Brain microvascular endothelial cell (primary cell): ENCODE measurements at regions not wholly inside any gene's neighbourhood (a gene's known extent, or its start where the extent isn't known, plus 50 kb on each side); places are given as distances from the start of the nearest gene placed in this dataset.
A peak's percentile ranks its signal among the peaks of the same experiment; 100 is the strongest.

ENCODE experiments used
- DNase-seq: peaks from one replicate; pipeline ENCODE4 v3.0.0-alpha.2; 2020
- H3K27ac ChIP-seq: fragments of 250-450 bp; sonication (Bioruptor Pico); 2 replicates; pipeline ENCODE4 v1.5.1; 2020; ENCODE audit warnings: mild to moderate bottlenecking, moderate library complexity
- H3K27me3 ChIP-seq: fragments of 250-450 bp; sonication (Bioruptor Pico); replicated peaks from 2 replicates; pipeline ENCODE4 v1.5.1; 2020; ENCODE audit warnings: mild to moderate bottlenecking
- H3K36me3 ChIP-seq: fragments of 250-450 bp; sonication (Bioruptor Pico); replicated peaks from 2 replicates; pipeline ENCODE4 v1.5.1; 2020; ENCODE audit warnings: mild to moderate bottlenecking
- H3K4me3 ChIP-seq: 2 replicates; pipeline ENCODE4 v1.5.1; 2011; ENCODE audit warnings: low read depth, mild to moderate bottlenecking, control low read depth, low read length, moderate library complexity
- in situ Hi-C: cut with HindIII; loops from 2 replicates; pipeline ENCODE4 v1.10.0; 2017; ENCODE audit warnings: low sequenced_read_pairs, low pct_ligation_motif_present
- TF ChIP-seq, protein P1 (sequence below): IDR thresholded peaks from 2 replicates; pipeline ENCODE4 v1.5.1; 2011; ENCODE audit warnings: low read depth, mild to moderate bottlenecking, moderate library complexity, low read length, control low read depth, inconsistent platforms; ENCODE audit errors: missing control alignments

DNA sequence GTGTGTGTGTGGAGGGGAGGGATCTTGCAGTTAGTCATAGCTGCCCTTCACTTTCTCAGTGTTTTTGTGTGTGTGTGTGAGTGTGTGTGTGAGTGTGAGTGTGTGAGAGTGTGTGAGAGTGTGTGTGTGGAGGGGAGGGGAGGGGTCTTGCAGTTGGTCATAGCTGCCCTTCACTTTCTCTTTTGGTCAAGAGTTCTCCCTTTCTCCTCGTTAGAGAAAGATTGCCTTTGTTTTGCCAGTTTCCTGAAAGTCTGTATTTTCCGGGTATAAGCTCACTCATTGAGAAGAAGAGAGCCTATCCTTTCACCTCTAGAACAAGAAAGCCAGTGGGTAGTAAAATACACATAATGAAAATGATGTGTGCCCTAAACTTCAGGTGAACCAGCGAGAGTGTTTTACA, 75.2 kb upstream of the ENPP6 start:
- in situ Hi-C loops = no loop called here
- no peaks in the 10 kb centered on the region for H3K27me3 ChIP-seq
- no peak for DNase-seq
- no peak overlapping the region for H3K27ac ChIP-seq
- H3K4me3 ChIP-seq = no peak overlapping the region
- TF ChIP-seq, protein P1, sequence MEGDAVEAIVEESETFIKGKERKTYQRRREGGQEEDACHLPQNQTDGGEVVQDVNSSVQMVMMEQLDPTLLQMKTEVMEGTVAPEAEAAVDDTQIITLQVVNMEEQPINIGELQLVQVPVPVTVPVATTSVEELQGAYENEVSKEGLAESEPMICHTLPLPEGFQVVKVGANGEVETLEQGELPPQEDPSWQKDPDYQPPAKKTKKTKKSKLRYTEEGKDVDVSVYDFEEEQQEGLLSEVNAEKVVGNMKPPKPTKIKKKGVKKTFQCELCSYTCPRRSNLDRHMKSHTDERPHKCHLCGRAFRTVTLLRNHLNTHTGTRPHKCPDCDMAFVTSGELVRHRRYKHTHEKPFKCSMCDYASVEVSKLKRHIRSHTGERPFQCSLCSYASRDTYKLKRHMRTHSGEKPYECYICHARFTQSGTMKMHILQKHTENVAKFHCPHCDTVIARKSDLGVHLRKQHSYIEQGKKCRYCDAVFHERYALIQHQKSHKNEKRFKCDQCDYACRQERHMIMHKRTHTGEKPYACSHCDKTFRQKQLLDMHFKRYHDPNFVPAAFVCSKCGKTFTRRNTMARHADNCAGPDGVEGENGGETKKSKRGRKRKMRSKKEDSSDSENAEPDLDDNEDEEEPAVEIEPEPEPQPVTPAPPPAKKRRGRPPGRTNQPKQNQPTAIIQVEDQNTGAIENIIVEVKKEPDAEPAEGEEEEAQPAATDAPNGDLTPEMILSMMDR = no peak
- H3K36me3 ChIP-seq = no peaks in the 10 kb centered on the region

DNA sequence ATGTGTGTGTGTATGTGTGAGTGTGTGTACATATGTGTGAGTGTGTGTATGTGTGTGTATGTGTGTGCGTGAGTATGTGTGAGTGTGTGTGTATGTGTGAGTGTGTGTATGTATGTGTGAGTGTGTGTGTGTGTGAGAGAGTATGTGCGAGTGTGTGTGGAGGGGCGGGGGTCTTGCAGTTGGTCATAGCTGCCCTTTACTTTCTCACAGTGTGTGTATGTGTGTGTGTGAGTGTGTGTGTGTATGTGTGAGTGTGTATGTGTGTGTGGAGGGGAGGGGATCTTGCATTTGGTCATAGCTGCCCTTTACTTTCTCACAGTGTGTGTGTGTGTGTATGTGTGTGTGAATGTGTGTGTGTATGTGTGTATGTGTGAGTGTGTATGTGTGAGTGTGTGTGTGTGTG, 74.8 kb upstream of the ENPP6 start:
- Histone ChIP-seq H3K27ac (no peak overlapping the region), H3K36me3 (no peaks in the 10 kb centered on the region), H3K27me3 (no peaks in the 10 kb centered on the region), H3K4me3 (no peak overlapping the region)
- TF ChIP-seq, protein P1 = no peak
- no peak for DNase-seq
- in situ Hi-C loops = no loop called here

DNA sequence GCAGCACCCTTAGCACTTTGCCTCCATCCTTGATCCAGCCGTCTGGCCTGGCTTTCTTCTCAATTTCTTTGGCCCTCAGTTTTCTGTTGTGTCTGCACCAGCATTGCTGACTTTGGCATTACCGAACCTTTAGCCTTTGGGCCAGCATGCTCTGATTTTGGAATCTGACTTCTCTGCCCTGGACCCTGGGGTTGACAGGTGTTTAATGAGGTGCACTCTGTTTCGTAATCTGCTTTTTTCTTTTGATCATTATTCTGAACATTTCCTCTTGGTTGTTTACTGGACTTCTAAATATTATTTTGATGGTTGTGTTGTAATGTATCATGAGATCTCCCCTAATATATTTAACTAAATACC, 71.5 kb upstream of the ENPP6 start:
- Histone ChIP-seq H3K4me3 (no peak overlapping the region), H3K36me3 (no peaks in the 10 kb centered on the region), H3K27ac (no peak overlapping the region), H3K27me3 (no peaks in the 10 kb centered on the region)
- DNase-seq = no peak
- in situ Hi-C loops = no loop called here
- TF ChIP-seq, protein P1 = no peak

DNA sequence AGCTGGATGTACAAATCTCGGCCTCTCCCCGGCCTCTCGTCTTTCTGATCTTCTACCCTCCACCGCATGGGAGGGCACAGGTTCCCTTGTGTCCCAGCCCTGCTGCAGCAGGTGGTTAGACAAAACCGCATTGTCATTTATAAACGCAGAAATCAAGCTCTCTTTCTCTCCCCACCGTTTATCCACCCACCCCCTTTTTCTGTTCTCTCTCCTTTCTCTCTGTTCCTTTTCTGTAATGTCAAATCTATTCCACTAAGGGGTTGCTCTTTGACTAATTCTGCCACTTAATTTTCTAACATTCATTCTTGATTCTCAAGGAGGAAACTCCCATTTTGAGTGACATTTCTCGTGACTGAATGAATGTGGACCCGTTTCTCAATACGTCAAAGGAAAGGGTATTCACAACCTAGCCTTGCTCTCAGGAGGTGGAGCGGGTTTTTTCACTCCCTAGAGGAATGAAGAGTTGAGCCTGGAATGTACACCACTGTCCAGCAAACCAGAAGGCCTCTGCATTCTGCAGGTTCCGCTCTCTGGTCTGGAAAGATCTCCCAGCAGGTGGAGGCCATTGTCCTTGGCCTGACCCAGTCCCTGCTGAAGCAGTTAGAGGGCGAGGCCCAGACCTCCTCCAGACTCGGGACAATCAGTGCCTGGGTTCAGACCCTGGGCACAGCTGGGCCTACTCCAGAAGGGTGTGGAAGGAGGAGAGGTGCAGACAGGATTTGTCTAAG, 70.9 kb upstream of the ENPP6 start:
- H3K36me3 ChIP-seq = no peaks in the 10 kb centered on the region
- H3K27me3 ChIP-seq = no peaks in the 10 kb centered on the region
- in situ Hi-C loops = no loop called here
- DNase-seq = no peak
- no peak overlapping the region for H3K4me3 ChIP-seq
- TF ChIP-seq, protein P1 = no peak
- H3K27ac ChIP-seq = no peak overlapping the region

- no peaks in the 10 kb centered on the region for H3K27me3 ChIP-seq
- H3K27ac ChIP-seq = no peak overlapping the region
- TF ChIP-seq, protein P1 = peak; percentile 43
- H3K36me3 ChIP-seq = no peaks in the 10 kb centered on the region
- H3K4me3 ChIP-seq = no peak overlapping the region
- DNase-seq = peak; percentile 47
- in situ Hi-C loops = no loop called here
Observed at GRCh38 chr4:184287697-184288255, 70.1 kb upstream of the ENPP6 start.

DNA sequence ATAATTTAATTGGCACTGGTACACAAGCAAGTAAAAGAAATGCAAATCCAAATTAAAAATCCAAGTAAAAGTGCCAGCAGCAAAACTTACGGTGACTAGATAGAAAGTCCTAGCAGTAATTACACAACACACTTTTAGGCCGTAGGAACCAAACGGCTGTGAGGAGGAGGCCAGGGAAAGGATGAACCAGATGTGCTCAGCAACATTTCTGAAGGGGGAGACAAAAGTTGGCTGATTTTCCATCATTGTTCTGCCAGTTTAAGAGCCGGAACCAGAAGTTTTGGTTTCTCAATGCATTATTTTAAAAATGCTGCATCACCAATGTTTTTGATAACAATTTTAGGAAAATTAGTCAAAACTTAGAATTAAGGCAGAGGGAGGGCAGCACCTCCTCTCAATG, 68.7 kb upstream of the ENPP6 start:
- H3K36me3 ChIP-seq = no peaks in the 10 kb centered on the region
- H3K4me3 ChIP-seq = no peak overlapping the region
- no peak overlapping the region for H3K27ac ChIP-seq
- H3K27me3 ChIP-seq = no peaks in the 10 kb centered on the region
- in situ Hi-C loops = no loop called here
- no peak for DNase-seq
- TF ChIP-seq, protein P1 = no peak
